ENCODE measurements at regions not wholly inside any gene's neighbourhood (a gene's known extent, or its start where the extent isn't known, plus 50 kb on each side); places are given as distances from the start of the nearest gene placed in this dataset.

- DNase-seq (ENCODE audit: low read depth in 2 of 2), result no peak
Measured at GRCh38 chr1:112219267-112219666, 176.7 kb upstream of the CTTNBP2NL start.

- DNase-seq (ENCODE audit: low read depth in 2 of 2), result no peak
Measured at GRCh38 chr1:112230232-112230631, 165.8 kb upstream of the CTTNBP2NL start.

GRCh38 chr1:112231331-112231730 is 164.7 kb upstream of the CTTNBP2NL start:
- no peak for DNase-seq (ENCODE audit: low read depth in 2 of 2)

GRCh38 chr1:112232848-112233247 is 163.2 kb upstream of the CTTNBP2NL start:
- DNase-seq (ENCODE audit: low read depth in 2 of 2), result no peak

GRCh38 chr1:112234710-112235109 is 161.3 kb upstream of the CTTNBP2NL start:
- DNase-seq (ENCODE audit: low read depth in 2 of 2), result no peak

GRCh38 chr1:112237983-112238545 is 157.9 kb upstream of the CTTNBP2NL start:
- DNase-seq (ENCODE audit: low read depth in 2 of 2), result no peak

- DNase-seq (ENCODE audit: low read depth in 2 of 2), result no peak
Measured at GRCh38 chr1:112239683-112240330, 156.2 kb upstream of the CTTNBP2NL start.

GRCh38 chr1:112242470-112242869 is 153.5 kb upstream of the CTTNBP2NL start:
- no peak for DNase-seq (ENCODE audit: low read depth in 2 of 2)

- no peak for DNase-seq (ENCODE audit: low read depth in 2 of 2)
Measured at GRCh38 chr1:112244131-112244530, 151.9 kb upstream of the CTTNBP2NL start.

GRCh38 chr1:112245114-112245513 is 150.9 kb upstream of the CTTNBP2NL start:
- DNase-seq (ENCODE audit: low read depth in 2 of 2), result no peak

- DNase-seq (ENCODE audit: low read depth in 2 of 2), result no peak
Measured at GRCh38 chr1:112247036-112247597, 148.9 kb upstream of the CTTNBP2NL start.

GRCh38 chr1:112247961-112248360 is 148.1 kb upstream of the CTTNBP2NL start:
- no peak for DNase-seq (ENCODE audit: low read depth in 2 of 2)

- DNase-seq (ENCODE audit: low read depth in 2 of 2), result no peak
Measured at GRCh38 chr1:112250892-112251291, 145.1 kb upstream of the CTTNBP2NL start.

GRCh38 chr1:112251766-112252506 is 144.1 kb upstream of the CTTNBP2NL start:
- DNase-seq (ENCODE audit: low read depth in 2 of 2), result no peak

- DNase-seq (ENCODE audit: low read depth in 2 of 2), result no peak
Measured at GRCh38 chr1:112253366-112253765, 142.6 kb upstream of the CTTNBP2NL start.

- no peak for DNase-seq (ENCODE audit: low read depth in 2 of 2)
Measured at GRCh38 chr1:112255080-112255479, 140.9 kb upstream of the CTTNBP2NL start.

GRCh38 chr1:112256411-112256810 is 139.6 kb upstream of the CTTNBP2NL start:
- DNase-seq (ENCODE audit: low read depth in 2 of 2), result no peak

- DNase-seq (ENCODE audit: low read depth in 2 of 2), result no peak
Measured at GRCh38 chr1:112257043-112257835, 138.8 kb upstream of the CTTNBP2NL start.

- no peak for DNase-seq (ENCODE audit: low read depth in 2 of 2)
Measured at GRCh38 chr1:112260699-112261098, 135.3 kb upstream of the CTTNBP2NL start.

GRCh38 chr1:112262316-112262715 is 133.7 kb upstream of the CTTNBP2NL start:
- no peak for DNase-seq (ENCODE audit: low read depth in 2 of 2)

- DNase-seq (ENCODE audit: low read depth in 2 of 2), result no peak
Measured at GRCh38 chr1:112263042-112263441, 133.0 kb upstream of the CTTNBP2NL start.

GRCh38 chr1:112263453-112263852 is 132.6 kb upstream of the CTTNBP2NL start:
- DNase-seq (ENCODE audit: low read depth in 2 of 2), result no peak
